ENCODE measurements at regions not wholly inside any gene's neighbourhood (a gene's known extent, or its start where the extent isn't known, plus 50 kb on each side); places are given as distances from the start of the nearest gene placed in this dataset.
A peak's percentile ranks its signal among the peaks of the same experiment; 100 is the strongest.

GRCh38 chr14:22508662-22509035 lies 80.4 kb downstream of the DAD1 start:
- TF ChIP-seq POLR2A (IDR thresholded peaks at IDR 0.05) (no peak), POLR2AphosphoS5 (IDR thresholded peaks at IDR 0.05) (no peak), EP300 (IDR thresholded peaks at IDR 0.05) (no peak)
- TF ChIP-seq, protein P1, sequence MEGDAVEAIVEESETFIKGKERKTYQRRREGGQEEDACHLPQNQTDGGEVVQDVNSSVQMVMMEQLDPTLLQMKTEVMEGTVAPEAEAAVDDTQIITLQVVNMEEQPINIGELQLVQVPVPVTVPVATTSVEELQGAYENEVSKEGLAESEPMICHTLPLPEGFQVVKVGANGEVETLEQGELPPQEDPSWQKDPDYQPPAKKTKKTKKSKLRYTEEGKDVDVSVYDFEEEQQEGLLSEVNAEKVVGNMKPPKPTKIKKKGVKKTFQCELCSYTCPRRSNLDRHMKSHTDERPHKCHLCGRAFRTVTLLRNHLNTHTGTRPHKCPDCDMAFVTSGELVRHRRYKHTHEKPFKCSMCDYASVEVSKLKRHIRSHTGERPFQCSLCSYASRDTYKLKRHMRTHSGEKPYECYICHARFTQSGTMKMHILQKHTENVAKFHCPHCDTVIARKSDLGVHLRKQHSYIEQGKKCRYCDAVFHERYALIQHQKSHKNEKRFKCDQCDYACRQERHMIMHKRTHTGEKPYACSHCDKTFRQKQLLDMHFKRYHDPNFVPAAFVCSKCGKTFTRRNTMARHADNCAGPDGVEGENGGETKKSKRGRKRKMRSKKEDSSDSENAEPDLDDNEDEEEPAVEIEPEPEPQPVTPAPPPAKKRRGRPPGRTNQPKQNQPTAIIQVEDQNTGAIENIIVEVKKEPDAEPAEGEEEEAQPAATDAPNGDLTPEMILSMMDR (IDR thresholded peaks at IDR 0.05): no peak
- Histone ChIP-seq H3K27me3 (no peaks in the 10 kb centered on the region), H3K9me3 (no peaks in the 10 kb centered on the region), H3K27ac (no peak overlapping the region), H3K36me3 (no peaks in the 10 kb centered on the region), H3K4me3 (no peak overlapping the region), H3K4me1 (no peaks in the 10 kb centered on the region)
- 76 to 81% methylated on average over 4 of the region's 4 CpGs for WGBS, 2 donors
- DNase-seq (no peak), ATAC-seq (ENCODE audit: low FRiP score in 2 of 2) (no peak)

DNA sequence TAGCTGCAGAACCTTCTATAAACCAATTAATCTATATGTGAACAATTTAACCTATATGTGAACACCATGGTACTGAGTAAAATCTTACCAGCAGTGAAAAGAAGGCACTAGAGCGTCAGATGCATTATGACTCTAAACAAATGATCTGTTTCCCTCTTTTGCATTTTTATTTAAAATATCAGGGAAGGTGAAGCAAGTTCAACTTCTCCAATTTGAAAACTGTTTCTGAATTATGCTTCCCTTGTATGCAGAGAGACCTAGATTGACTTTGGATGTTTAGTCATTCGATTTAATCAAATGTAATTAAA lies 80.9 kb downstream of the DAD1 start:
- DNase-seq: no peak
- Histone ChIP-seq H3K4me3 (no peak overlapping the region), H3K36me3 (no peaks in the 10 kb centered on the region), H3K4me1 (no peaks in the 10 kb centered on the region), H3K9me3 (no peaks in the 10 kb centered on the region), H3K27me3 (no peaks in the 10 kb centered on the region), H3K27ac (no peak overlapping the region)
- ATAC-seq (ENCODE audit: low FRiP score in 2 of 2): no peak
- 83 to 88% methylated on average over 2 of the region's 2 CpGs for WGBS, 2 donors
- TF ChIP-seq POLR2AphosphoS5 (IDR thresholded peaks at IDR 0.05): no peak
- TF ChIP-seq, protein P1 (IDR thresholded peaks at IDR 0.05): no peak
- no peak for TF ChIP-seq EP300 (IDR thresholded peaks at IDR 0.05)
- TF ChIP-seq POLR2A (IDR thresholded peaks at IDR 0.05): no peak

DNA sequence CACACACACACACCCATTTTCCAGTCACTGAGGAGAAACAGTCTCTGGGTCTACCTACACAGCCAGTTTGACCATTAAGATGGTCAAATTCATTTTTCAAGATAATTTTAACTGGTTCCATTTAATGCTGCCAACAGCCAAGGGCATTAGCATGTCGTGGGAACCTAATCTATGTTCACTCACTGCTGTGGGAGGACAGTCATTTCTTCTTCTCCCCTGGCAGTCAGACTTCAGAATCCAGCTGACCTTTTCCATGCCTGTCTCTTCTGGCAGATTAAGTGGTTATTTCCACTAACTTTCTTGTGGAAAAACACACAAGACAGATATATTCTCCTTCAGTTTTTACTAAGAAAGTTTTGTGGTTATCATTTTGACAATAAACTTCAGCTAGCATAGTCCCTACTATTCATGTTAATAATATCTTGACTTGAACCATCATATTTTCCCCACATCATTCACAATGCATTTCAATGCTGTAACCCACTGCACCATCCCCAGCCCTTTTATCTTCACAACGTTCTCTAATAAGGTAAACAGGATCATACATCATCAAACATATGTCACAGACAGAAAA lies 82.2 kb downstream of the DAD1 start:
- WGBS, 2 donors: 61 to 69% methylated on average over 2 of the region's 2 CpGs
- no peak for DNase-seq
- H3K9me3 ChIP-seq: no peaks in the 10 kb centered on the region

DNA sequence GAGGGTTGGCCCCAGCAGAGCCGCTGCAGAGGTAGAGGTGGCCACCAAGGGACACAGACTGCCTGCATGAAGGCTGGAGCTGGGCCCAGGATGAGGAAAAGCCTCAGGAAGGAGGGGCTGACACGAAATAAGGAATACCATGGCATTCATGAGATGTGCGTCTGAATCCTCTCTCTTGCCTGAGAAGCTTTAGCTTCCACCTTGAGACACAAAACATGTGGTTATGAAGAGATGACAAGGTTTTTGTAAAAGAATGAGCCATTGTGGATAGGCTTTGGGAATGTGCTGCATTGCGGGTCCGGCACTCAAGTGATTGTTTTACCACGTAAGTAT lies 82.7 kb downstream of the DAD1 start:
- WGBS, 2 donors: 80 to 90% methylated on average over 6 of the region's 6 CpGs
- H3K27me3 ChIP-seq: no peaks in the 10 kb centered on the region
- TF ChIP-seq EP300 (IDR thresholded peaks at IDR 0.05) (no peak), POLR2AphosphoS5 (IDR thresholded peaks at IDR 0.05) (no peak), POLR2A (IDR thresholded peaks at IDR 0.05) (no peak)
- TF ChIP-seq, protein P1 (IDR thresholded peaks at IDR 0.05): no peak
- H3K4me1 ChIP-seq: no peaks in the 10 kb centered on the region
- DNase-seq (no peak), ATAC-seq (ENCODE audit: low FRiP score in 2 of 2) (no peak)
- no peaks in the 10 kb centered on the region for H3K9me3 ChIP-seq
- no peaks in the 10 kb centered on the region for H3K36me3 ChIP-seq
- peak overlapping the region in 1 of 4 donors; percentile 49 for H3K27ac ChIP-seq
- H3K4me3 ChIP-seq: no peak overlapping the region

More for the DNA sequence above, 82.2 kb downstream of the DAD1 start:
- Histone ChIP-seq H3K36me3 (no peaks in the 10 kb centered on the region), H3K4me3 (no peak overlapping the region), H3K27ac (no peak overlapping the region), H3K27me3 (no peaks in the 10 kb centered on the region), H3K4me1 (no peaks in the 10 kb centered on the region)
- ATAC-seq (ENCODE audit: low FRiP score in 2 of 2): no peak
- TF ChIP-seq POLR2A (IDR thresholded peaks at IDR 0.05): no peak
- TF ChIP-seq, protein P1 (IDR thresholded peaks at IDR 0.05): no peak
- TF ChIP-seq EP300 (IDR thresholded peaks at IDR 0.05): no peak
- no peak for TF ChIP-seq POLR2AphosphoS5 (IDR thresholded peaks at IDR 0.05)

- H3K4me3 ChIP-seq: no peak overlapping the region
- ATAC-seq (ENCODE audit: low FRiP score in 2 of 2): no peak
- no peaks in the 10 kb centered on the region for H3K27me3 ChIP-seq
- WGBS, 2 donors: 63 to 74% methylated on average over 8 of the region's 8 CpGs
- DNase-seq: no peak
- H3K36me3 ChIP-seq: no peaks in the 10 kb centered on the region
- H3K9me3 ChIP-seq: no peaks in the 10 kb centered on the region
- H3K4me1 ChIP-seq: no peaks in the 10 kb centered on the region
- H3K27ac ChIP-seq: peak overlapping the region in 1 of 4 donors; percentile 49
- TF ChIP-seq POLR2A (IDR thresholded peaks at IDR 0.05) (peak in 1 of 4 donors; percentile 14), EP300 (IDR thresholded peaks at IDR 0.05) (no peak)
Observed at GRCh38 chr14:22505697-22506377, 83.2 kb downstream of the DAD1 start.

Data from upper lobe of left lung (tissue), 6 donors.